Neuron (in vitro differentiated cells): ENCODE measurements at regions not wholly inside any gene's neighbourhood (a gene's known extent, or its start where the extent isn't known, plus 50 kb on each side); places are given as distances from the start of the nearest gene placed in this dataset.
"Not testable (repeated sequence)": the region's sequence is repeated elsewhere in the genome, so short reads cannot be mapped to it uniquely, and the experiment has no call there.

Experiments used
- H2AFZ ChIP-seq: one replicate; pipeline ENCODE4 v1.6.1; 2013; ENCODE audit warnings: low read depth, mild to moderate bottlenecking, inconsistent platforms, low read length, moderate library complexity
- H3K27me3 ChIP-seq: one replicate; pipeline ENCODE4 v1.6.1; 2013; ENCODE audit warnings: low read length; ENCODE audit not compliant: insufficient read depth
- H3K36me3 ChIP-seq: one replicate; pipeline ENCODE4 v1.6.1; 2013; ENCODE audit warnings: low read length; ENCODE audit not compliant: insufficient read depth
- H3K4me1 ChIP-seq: one replicate; pipeline ENCODE4 v1.6.1; 2013; ENCODE audit warnings: low read length; ENCODE audit not compliant: insufficient read depth
- H3K4me3 ChIP-seq: 2 replicates; pipeline ENCODE4 v1.5.1; 2013; ENCODE audit warnings: mild to moderate bottlenecking, low read length, moderate library complexity
- H3K9me3 ChIP-seq: one replicate; pipeline ENCODE4 v1.6.1; 2013; ENCODE audit warnings: low read length

DNA sequence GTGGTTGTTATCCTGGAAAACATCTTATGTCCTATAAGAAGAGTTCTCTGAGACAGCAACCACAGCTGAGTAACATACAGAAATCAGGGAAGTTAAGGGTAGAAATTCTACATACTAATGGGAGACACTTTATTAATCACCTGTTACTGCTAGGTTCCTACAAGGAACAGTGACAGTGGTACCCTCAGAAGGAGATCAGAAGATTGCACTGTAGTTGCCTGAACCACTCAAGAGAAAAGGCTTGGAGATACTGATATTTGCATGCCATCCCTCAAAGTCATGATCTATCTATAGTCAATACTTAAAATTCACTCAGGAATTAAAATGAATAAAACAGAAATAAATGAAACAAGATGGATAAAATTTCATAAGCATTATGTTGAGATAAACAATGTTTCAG is 136.0 kb downstream of the LMLN start:
- Histone ChIP-seq H3K36me3 (no peaks in the 10 kb centered on the region), H3K4me3 (no peak overlapping the region), H2AFZ (no peak overlapping the region), H3K4me1 (no peaks in the 10 kb centered on the region), H3K27me3 (no peaks in the 10 kb centered on the region), H3K9me3 (no peaks in the 10 kb centered on the region)

- no peak overlapping the region for H2AFZ ChIP-seq
- no peaks in the 10 kb centered on the region for H3K9me3 ChIP-seq
- no peak overlapping the region for H3K4me3 ChIP-seq
- no peaks in the 10 kb centered on the region for H3K4me1 ChIP-seq
- H3K27me3 ChIP-seq, result no peaks in the 10 kb centered on the region
- H3K36me3 ChIP-seq, result no peaks in the 10 kb centered on the region
Observed at GRCh38 chr3:198097048-198097447, 137.0 kb downstream of the LMLN start.

DNA sequence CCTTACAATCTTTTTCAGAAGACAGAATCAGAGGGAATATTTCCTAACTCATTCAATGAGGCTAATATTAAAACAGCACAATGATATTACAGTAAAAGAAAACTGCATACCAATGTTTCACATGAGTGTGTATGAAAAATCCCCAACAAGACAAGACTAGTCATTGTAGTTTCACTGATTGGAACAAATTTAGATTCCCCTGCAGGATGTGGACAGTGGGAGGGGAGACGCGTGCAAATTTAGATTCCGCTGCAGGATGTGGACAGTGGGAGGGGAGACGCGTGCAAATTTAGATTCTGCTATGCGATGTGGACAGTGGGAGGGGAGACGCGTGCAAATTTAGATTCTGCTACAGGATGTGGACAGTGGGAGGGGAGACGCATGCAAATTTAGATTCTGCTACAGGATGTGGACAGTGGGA is 138.7 kb downstream of the LMLN start:
- H3K4me1 ChIP-seq, H3K4me3 ChIP-seq, H3K27me3 ChIP-seq, H3K9me3 ChIP-seq, H2AFZ ChIP-seq, H3K36me3 ChIP-seq: not testable (repeated sequence)

DNA sequence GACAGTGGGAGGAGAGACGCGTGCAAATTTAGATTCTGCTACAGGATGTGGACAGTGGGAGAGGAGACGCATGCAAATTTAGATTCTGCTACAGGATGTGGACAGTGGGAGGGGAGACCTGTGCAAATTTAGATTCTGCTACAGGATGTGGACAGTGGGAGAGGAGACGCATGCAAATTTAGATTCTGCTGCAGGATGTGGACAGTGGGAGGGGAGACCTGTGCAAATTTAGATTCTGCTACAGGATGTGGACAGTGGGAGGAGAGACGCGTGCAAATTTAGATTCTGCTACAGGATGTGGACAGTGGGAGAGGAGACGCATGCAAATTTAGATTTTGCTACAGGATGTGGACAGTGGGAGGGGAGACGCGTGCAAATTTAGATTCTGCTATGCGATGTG is 143.1 kb downstream of the LMLN start:
- H3K9me3 ChIP-seq, H3K4me1 ChIP-seq, H3K36me3 ChIP-seq, H3K27me3 ChIP-seq, H3K4me3 ChIP-seq, H2AFZ ChIP-seq: not testable (repeated sequence)

GRCh38 chr3:198106265-198106664 is 146.2 kb downstream of the LMLN start:
- no peak overlapping the region for H3K4me3 ChIP-seq
- no peak overlapping the region for H2AFZ ChIP-seq
- no peaks in the 10 kb centered on the region for H3K4me1 ChIP-seq
- H3K36me3 ChIP-seq, result no peaks in the 10 kb centered on the region
- H3K27me3 ChIP-seq, result peaks cover 15% of the 10 kb centered on the region
- no peaks in the 10 kb centered on the region for H3K9me3 ChIP-seq

GRCh38 chr3:198107840-198108734 is 148.1 kb downstream of the LMLN start:
- Histone ChIP-seq H3K9me3 (no peaks in the 10 kb centered on the region), H3K4me1 (no peaks in the 10 kb centered on the region), H3K36me3 (no peaks in the 10 kb centered on the region), H3K27me3 (peaks cover 31% of the 10 kb centered on the region), H3K4me3 (no peak overlapping the region), H2AFZ (no peak overlapping the region)

GRCh38 chr3:198109883-198110282 is 149.9 kb downstream of the LMLN start:
- Histone ChIP-seq H3K27me3 (peaks cover 48% of the 10 kb centered on the region), H2AFZ (no peak overlapping the region), H3K4me1 (no peaks in the 10 kb centered on the region), H3K9me3 (no peaks in the 10 kb centered on the region), H3K4me3 (no peak overlapping the region), H3K36me3 (no peaks in the 10 kb centered on the region)

DNA sequence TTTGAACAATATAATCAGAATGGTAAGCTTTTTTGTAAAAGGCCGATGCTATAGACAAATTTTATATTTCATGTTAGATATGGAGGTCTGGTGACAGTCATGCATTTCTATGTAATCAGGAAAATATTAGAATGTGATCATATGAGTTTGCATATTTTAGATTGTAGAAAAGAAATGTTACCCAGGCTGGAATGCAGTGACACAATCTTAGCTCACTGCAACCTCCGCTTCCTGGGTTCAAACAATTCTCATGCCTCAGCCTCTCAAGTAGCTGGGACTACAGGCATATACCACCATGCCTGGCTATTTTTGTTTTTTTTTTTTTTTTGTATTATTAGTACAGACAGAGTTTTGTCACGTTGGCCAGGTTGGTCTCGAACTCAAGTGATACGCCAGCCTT is 152.0 kb downstream of the LMLN start:
- no peaks in the 10 kb centered on the region for H3K36me3 ChIP-seq
- peaks cover 50% of the 10 kb centered on the region for H3K27me3 ChIP-seq
- no peak overlapping the region for H3K4me3 ChIP-seq
- H3K4me1 ChIP-seq, result no peaks in the 10 kb centered on the region
- no peak overlapping the region for H2AFZ ChIP-seq
- no peaks in the 10 kb centered on the region for H3K9me3 ChIP-seq

DNA sequence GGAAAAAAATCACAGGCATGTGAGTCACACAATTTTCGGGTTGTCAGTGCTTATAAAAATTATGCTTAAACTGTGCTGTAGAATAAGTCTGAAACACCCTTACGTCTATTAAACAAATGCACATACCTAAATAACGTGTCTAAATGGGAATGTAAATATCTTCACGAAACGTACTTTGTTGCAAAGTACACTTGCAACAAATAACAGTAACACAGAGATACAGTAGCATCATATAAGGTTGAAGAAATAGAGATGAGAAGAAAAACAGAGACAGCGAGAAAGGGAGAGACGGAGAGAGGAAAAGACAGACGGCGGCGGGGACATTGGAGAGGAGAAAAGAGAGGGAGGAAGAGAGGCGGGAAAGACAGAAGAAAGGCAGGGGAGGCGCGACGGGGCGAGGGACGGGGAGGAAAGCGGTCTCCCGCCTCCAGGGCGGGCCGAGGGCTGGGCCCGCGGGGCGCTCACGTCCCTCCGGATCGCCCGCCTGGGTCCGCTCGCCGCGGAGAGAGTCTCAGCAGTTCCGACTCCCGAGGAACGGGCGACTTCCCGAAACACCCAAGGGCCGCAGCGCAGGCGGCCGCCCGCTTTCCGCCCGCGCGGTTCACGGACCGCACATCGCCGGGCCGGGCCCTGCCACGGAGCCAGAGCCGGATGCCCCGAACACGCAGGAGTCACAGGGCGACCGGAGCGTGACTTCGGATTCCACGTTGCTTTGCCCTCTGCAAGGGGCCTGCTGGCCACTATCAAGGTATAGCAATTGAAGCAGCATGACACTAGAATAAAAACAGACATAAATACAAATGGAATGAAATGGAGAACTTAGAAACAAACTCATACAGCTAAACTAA is 153.4 kb downstream of the LMLN start:
- Histone ChIP-seq H3K9me3 (no peaks in the 10 kb centered on the region), H3K36me3 (no peaks in the 10 kb centered on the region), H3K4me3 (no peak overlapping the region), H3K4me1 (no peaks in the 10 kb centered on the region), H3K27me3 (peaks cover 53% of the 10 kb centered on the region), H2AFZ (no peak overlapping the region)

DNA sequence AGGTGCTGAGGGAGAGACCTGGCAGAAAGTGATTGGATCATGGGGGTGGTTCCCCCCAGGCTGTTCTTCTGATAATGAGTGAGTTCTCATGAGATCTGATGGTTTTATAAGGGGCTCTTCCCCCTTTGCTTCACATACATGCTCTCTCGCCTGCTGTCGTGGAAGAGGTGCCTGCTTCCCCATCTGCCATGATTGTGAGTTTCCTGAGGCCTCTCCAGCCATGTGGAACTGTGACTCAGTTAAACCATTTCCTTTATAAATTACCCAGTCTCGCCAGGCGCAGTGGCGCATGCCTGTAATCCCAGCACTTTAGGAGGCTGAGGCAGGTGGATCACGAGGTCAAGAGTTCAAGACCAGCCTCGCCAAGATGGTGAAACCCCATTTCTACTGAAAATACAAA is 154.5 kb downstream of the LMLN start:
- not testable (repeated sequence) for H3K4me3 ChIP-seq, H2AFZ ChIP-seq, H3K4me1 ChIP-seq, H3K36me3 ChIP-seq, H3K9me3 ChIP-seq
- peaks cover 48% of the 10 kb centered on the region for H3K27me3 ChIP-seq

DNA sequence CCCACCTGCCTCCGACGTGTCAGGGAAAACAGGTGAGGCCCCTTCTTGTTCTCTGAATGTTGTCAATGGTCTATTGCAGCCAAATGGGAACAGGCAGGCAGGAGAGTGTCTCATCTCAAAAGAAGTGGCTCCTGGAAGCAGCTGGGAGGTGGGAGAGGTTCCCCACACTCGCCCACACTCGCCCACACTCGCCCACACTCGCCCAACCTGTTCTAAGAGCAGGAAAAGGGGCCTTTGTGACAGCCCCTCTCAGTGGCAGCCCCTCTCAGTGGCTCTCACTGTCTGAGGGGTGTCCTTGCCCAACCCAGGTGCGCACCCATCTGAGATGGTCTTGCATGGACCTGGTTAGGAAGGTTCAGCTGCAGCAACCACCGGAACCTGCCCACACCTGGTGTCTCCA is 162.2 kb downstream of the LMLN start:
- H3K4me1 ChIP-seq, result not testable (repeated sequence)

DNA sequence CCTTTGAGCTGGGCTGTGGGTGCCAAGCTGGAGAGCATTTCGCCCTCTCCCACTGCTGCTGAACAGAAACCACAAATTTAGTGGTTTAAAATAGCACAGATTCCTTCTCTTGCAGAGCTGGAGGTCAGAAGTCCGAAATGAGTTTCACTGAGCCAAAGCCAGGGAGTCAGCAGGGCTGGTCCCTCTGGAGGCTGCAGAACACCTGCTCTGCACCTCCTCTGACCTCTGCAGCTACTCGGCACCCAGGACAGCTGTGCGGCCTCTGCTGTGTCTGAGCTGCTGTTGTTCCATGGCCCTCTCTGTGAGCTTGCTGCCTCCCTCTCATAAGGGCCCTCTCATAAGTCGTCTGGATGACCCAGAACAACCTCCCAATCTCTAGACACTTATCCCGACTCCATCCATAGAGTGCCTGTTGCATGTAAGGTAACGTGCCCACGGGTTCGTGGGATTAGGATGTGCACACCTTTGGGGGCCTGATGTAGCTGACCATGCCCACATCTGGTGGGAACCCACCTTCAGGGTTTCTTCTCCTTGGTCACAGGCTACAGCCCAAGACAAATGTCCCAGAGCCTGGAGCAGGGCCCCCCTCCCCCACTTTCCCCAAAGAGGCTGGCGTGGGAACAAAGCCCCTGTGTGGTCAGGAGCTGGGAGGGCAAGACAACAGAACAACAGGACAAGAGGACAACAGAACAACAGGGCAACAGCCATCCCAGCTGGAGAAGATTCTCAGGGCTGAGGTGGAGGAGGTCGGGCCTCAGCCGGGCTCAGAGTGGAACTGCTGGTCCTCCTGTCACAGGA is 177.2 kb downstream of the LMLN start:
- not testable (repeated sequence) for H2AFZ ChIP-seq, H3K27me3 ChIP-seq, H3K36me3 ChIP-seq, H3K4me3 ChIP-seq, H3K4me1 ChIP-seq, H3K9me3 ChIP-seq

More for the DNA sequence above, 162.2 kb downstream of the LMLN start:
- H3K9me3 ChIP-seq, H3K4me3 ChIP-seq, H3K27me3 ChIP-seq, H2AFZ ChIP-seq, H3K36me3 ChIP-seq: not testable (repeated sequence)

GRCh38 chr3:198138205-198138604 is 178.2 kb downstream of the LMLN start:
- not testable (repeated sequence) for H2AFZ ChIP-seq, H3K4me1 ChIP-seq, H3K4me3 ChIP-seq, H3K27me3 ChIP-seq, H3K9me3 ChIP-seq, H3K36me3 ChIP-seq
